BJ (cell line): ENCODE measurements at regions not wholly inside any gene's neighbourhood (a gene's known extent, or its start where the extent isn't known, plus 50 kb on each side); places are given as distances from the start of the nearest gene placed in this dataset.

ENCODE experiments used
- CTCF ChIA-PET: fragments of 350-600 bp; formaldehyde crosslinking; extraction: SDS; loops from one replicate; lab custom pipeline; 2021; ENCODE audit warnings: antibody characterized with exemption, inconsistent platforms; lab: Yijun Ruan, JAX
- POLR2A ChIA-PET: fragments of 300-600 bp; sonication (Branson Sonifier 250); formaldehyde crosslinking; extraction: SDS; loops from one replicate; lab custom pipeline; 2021; ENCODE audit warnings: antibody characterized with exemption; lab: Charles Lee
- DNase-seq: peaks from one replicate; pipeline ENCODE4 v3.0.0-alpha.2; 2011; ENCODE audit warnings: low read depth
- H3K27me3 ChIP-seq: 2 replicates; pipeline ENCODE4 v1.6.0; 2011; ENCODE audit warnings: low read length; ENCODE audit not compliant: control insufficient read depth, insufficient read depth
- H3K36me3 ChIP-seq: 2 replicates; pipeline ENCODE4 v1.5.1; 2011; ENCODE audit warnings: low read length; ENCODE audit not compliant: control insufficient read depth, insufficient read depth
- H3K4me3 ChIP-seq: 2 replicates; pipeline ENCODE4 v1.5.1; 2011; ENCODE audit warnings: low read depth, mild to moderate bottlenecking, control low read depth, low read length
- TF ChIP-seq, protein P1 (sequence below): IDR thresholded peaks from 2 replicates; pipeline ENCODE4 v1.5.1; 2011; ENCODE audit warnings: low read depth, mild to moderate bottlenecking, control low read depth, inconsistent platforms, low read length, moderate library complexity; ENCODE audit not compliant: insufficient read depth

GRCh38 chr13:34350671-34351070, 532.7 kb downstream of the RFC3 start:
- ChIA-PET POLR2A (no interaction called here), CTCF (interaction anchor here (1.1 kb wide), 1 partner anchor 9 kb away, joined by 6 read pairs; no protein-coding TSS in a partner anchor)
- H3K4me3 ChIP-seq, result no peak overlapping the region

DNA sequence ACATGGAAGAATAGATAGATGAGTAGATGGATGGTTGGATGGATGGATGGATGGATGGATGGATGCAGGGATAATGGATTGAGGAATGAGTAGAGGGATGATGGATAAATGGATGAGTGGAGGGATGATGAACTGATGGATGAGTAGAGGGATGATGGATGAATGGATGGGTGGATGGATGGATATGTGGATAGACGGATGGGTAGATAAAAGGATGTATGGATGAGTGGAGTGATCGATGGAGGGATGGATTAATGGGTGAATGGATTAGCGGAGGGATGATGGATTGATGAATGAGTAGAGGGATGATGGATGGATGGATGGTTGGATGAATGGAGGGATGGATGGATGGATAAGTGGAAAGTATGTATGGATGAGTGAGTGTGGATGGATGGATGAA, 533.2 kb downstream of the RFC3 start:
- CTCF ChIA-PET, result interaction anchor here (1.1 kb wide), 1 partner anchor 8 kb away, joined by 6 read pairs; no protein-coding TSS in a partner anchor
- TF ChIP-seq, protein P1, sequence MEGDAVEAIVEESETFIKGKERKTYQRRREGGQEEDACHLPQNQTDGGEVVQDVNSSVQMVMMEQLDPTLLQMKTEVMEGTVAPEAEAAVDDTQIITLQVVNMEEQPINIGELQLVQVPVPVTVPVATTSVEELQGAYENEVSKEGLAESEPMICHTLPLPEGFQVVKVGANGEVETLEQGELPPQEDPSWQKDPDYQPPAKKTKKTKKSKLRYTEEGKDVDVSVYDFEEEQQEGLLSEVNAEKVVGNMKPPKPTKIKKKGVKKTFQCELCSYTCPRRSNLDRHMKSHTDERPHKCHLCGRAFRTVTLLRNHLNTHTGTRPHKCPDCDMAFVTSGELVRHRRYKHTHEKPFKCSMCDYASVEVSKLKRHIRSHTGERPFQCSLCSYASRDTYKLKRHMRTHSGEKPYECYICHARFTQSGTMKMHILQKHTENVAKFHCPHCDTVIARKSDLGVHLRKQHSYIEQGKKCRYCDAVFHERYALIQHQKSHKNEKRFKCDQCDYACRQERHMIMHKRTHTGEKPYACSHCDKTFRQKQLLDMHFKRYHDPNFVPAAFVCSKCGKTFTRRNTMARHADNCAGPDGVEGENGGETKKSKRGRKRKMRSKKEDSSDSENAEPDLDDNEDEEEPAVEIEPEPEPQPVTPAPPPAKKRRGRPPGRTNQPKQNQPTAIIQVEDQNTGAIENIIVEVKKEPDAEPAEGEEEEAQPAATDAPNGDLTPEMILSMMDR, result no peak
- Histone ChIP-seq H3K36me3 (no peaks in the 10 kb centered on the region), H3K4me3 (no peak overlapping the region), H3K27me3 (no peaks in the 10 kb centered on the region)
- no peak for DNase-seq
- POLR2A ChIA-PET, result no interaction called here

More at GRCh38 chr13:34350671-34351070, 532.7 kb downstream of the RFC3 start:
- Histone ChIP-seq H3K27me3 (no peaks in the 10 kb centered on the region), H3K36me3 (no peaks in the 10 kb centered on the region)
- TF ChIP-seq, protein P1, result no peak
- no peak for DNase-seq

- ChIA-PET CTCF (no interaction called here), POLR2A (no interaction called here)
- DNase-seq, result no peak
- TF ChIP-seq, protein P1, result no peak
- Histone ChIP-seq H3K27me3 (no peaks in the 10 kb centered on the region), H3K36me3 (no peaks in the 10 kb centered on the region), H3K4me3 (no peak overlapping the region)
Measured at GRCh38 chr13:34352958-34353357, 535.0 kb downstream of the RFC3 start.

DNA sequence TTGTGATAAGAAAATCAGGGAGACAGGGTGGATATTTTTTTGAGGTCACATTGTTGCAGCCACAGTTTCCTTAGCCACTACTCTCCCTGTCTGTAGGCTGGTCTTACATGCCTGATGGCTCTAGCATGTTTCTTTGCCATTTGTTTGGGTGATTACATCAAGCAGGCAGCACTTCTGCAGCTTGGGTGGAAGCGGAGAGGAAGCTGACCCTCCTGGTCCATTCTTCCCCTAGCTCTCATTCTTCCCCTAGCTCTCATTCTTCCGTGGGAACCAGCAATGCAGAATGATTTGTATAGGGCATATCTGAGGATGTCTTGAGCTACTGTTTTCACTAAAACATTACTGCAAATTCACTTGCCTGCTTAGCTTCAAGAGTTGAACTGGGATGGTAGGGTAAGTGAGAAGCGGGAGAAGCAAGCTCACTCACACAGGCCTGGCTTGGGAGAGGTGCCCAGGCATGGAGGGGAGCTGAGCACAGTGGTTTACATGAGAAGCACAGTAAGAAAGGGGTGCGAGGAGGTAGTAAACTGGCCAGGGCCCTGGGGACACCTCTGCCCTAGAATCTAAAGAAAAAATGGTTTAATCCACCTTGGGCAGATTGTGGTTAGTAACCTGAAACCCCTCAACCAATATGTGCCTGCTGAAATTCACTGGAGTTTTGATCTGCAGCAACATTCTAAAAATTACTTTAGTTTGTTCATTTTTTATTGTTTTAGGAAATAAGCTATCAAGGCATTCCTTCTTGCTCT, 538.9 kb downstream of the RFC3 start:
- no peak for DNase-seq
- CTCF ChIA-PET, result interaction anchor here (0.6 to 1.6 kb wide), 3 partner anchors 274 to 426 kb away, joined by 3 read pairs; no protein-coding TSS in a partner anchor
- POLR2A ChIA-PET, result interaction anchor here (0.6 kb wide), 1 partner anchor 9 kb away, joined by 3 read pairs; no protein-coding TSS in a partner anchor

More for the DNA sequence above, 538.9 kb downstream of the RFC3 start:
- Histone ChIP-seq H3K4me3 (no peak overlapping the region), H3K36me3 (no peaks in the 10 kb centered on the region), H3K27me3 (no peaks in the 10 kb centered on the region)
- TF ChIP-seq, protein P1, result no peak
